GM18499 (cell line): ENCODE measurements at regions not wholly inside any gene's neighbourhood (a gene's known extent, or its start where the extent isn't known, plus 50 kb on each side); places are given as distances from the start of the nearest gene placed in this dataset.
"Not testable (repeated sequence)": the region's sequence is repeated elsewhere in the genome, so short reads cannot be mapped to it uniquely, and the experiment has no call there.

ENCODE experiments used
- ATAC-seq: cut with Tn5 transposase; IDR thresholded peaks from one replicate; pipeline ENCODE4 v1.9.1; 2021; ENCODE audit warnings: moderate number of reproducible peaks; ENCODE audit not compliant: insufficient read depth, unreplicated experiment

DNA sequence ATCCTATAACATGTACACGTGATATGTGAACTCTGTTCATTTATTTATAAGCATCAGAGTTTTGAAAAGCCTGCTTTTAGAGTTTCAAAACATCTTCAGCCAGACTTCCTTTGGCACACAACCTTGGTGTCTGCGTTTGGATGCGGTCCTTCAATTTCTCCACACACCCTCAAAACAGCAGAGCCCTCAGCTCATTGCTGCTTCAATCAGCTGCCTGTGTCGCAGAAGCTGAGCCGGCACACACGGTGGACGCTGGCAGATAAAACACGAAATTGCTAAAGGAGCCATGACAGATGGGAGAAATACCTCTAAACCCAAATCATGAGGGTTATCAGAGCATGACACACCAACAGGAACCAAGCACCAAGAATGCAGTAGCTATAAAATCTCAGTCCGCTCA lies 396.4 kb upstream of the AKR1E2 start:
- no peak for ATAC-seq

DNA sequence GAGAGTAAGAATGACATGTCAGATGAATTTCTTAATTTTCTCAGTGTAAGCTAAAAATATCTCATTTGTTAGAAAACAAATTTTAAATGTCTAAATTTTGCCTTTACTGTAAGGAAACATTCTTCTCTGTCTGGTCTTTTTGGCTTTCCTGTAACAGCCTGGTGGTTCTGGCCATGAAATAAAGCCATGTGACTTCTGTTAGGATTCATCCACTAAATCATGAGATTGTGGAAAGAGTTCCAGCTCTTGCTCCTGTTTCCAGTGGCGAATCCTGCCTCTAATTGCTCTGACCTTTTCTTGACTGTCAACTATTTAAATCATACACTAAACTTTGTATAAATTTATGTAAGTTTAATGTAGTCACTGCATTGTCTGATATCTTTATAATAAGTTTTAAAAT lies 398.5 kb upstream of the AKR1E2 start:
- no peak for ATAC-seq

DNA sequence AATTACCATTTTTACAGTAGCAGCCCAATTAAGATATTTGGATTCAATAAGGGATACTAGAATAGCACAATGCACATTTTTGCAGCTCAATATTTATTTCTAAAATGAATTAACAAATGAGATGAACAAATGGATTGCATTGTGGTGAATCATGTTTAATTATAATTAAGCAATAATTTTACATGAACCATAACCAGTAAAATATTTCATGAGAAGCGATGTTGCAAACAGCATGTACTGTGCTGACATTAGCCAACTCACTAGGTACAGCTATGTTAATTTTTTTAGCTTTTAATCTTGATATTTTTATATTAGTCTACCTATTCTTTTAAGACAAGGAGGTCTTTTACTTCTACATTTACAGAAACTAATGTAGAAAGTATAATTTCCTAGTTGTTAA lies 399.1 kb upstream of the AKR1E2 start:
- no peak for ATAC-seq

DNA sequence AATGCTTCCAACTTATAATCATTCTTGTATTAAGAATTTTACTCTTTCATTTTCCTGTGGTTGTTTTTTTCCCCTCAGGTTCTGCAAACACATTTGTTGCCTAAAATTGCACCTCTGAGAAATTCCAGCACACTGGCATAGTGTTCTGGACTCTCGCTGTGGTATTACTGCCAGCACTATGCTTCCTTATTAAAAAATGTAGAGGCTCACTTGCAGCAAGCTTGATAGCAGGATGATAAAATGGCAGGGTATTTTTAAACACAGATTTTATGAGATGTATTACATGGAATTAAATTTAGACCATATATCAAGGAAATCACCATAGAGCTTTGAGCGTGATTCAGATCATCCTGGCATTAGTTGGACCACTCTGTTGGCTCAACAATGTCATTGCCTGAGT lies 416.7 kb upstream of the AKR1E2 start:
- no peak for ATAC-seq

DNA sequence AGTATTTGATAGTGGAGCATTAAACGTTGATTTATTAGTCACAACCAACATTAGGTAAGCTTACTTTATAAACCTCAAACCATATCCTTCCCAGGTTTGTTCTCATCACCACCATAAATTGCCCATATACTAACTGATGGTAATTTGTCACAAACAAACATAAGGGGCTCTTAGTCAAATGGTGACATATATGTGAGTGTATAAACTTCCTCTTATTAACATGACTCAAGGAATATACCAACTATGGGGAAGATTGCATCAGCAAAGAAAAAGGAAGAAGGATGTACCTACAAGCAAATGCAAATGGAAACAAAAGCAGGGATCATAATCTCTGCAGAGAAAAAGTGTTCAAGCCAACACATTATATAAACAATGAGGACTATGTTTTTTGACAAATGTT lies 418.2 kb upstream of the AKR1E2 start:
- no peak for ATAC-seq

DNA sequence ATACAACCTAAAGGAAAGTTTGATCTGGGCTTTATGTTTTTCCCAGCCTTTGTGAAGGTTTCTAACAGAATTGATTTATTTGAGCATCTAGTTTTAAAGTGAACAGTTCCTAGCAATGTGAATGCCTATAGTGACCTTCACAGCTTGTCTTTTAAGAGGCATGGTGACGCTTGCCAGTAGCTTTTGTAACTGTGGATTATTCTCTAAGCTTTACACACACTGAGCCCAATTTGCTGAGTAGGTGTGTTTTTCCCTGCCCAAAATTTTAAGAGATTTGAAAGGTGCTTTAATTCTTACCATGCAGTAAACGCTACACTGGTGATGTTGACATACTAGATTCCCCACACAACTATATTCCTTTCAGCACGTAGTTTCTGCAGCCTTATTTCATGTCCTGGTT lies 420.2 kb upstream of the AKR1E2 start:
- no peak for ATAC-seq

DNA sequence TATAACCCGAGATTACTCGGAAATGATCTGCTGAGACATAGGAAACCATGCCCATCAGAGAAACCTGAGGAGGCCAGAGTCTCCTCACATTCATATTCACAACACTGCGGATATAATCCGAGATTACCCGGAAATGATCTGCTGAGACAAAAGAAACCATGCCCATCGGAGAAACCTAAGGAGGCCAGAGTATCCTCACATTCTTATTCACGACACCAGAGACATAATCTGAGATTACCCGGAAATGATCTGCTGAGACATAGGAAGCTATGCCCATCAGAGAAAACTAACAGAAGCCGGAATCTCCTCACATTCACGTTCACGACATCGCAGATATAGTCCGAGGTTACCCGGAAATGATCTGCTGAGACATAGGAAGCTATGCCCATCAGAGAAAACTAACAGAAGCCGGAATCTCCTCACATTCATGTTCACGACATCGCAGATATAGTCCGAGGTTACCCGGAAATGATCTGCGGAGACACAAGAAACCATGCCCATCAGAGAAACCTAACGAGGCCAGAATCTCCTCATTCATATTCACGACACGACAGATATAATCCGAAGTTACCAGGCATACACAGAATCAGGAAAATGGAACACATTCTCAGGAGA lies 422.3 kb upstream of the AKR1E2 start:
- ATAC-seq = no peak

DNA sequence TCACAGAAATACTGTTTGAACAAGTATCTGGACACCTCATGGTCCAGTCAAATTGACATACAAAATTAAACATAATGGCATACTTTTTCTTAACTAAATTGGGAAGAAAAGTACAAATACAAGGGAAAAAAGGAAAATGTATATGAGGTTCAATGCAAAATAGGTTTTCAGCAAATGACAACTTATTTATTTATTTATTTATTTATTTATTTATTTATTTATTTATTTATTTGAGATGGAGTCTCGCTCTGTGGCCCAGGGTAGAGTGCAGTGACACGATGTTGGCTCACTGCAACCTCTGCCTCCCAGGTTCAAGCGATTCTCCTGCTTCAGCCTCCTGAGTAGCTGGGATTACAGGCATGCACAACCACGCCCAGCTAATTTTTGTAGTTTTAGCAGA lies 424.9 kb upstream of the AKR1E2 start:
- ATAC-seq = not testable (repeated sequence)

DNA sequence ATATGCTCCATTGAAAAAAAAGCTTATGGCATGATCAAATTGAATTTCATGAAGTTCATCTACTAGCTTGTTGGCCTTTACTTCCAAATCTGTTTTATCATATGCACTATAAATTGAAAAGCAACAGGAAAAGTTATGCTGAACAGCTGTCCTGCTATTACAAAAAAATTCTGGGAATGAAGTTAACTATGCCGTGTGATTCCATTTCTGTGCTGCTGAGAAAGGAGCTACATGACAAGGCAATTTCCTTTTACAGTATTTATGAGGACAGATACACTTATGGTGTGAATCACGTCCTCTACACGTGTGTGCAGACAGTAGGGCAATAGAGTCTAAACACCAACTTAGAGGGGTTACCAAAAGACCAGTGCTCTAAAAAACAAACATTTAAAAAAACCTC lies 426.5 kb upstream of the AKR1E2 start:
- ATAC-seq = no peak

DNA sequence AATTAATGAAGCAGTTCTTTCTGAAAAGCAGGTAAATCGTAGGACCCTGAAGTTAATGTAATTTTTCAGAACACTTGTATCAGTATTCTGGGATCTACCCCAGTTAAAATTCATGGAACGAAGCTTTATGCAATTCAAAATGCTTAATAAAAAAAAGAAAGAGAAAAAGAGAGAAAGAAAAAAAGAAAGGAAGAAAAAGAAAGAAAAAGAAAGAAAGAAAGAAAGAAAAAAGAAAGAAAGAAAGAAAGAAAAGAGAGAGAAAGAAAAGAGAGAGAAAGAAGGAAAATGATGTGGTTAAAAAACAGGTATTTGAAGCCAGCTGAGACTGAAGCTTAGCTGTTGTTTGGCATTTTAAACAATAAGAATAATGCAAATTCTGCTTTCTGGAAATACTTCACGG lies 427.4 kb upstream of the AKR1E2 start:
- no peak for ATAC-seq

DNA sequence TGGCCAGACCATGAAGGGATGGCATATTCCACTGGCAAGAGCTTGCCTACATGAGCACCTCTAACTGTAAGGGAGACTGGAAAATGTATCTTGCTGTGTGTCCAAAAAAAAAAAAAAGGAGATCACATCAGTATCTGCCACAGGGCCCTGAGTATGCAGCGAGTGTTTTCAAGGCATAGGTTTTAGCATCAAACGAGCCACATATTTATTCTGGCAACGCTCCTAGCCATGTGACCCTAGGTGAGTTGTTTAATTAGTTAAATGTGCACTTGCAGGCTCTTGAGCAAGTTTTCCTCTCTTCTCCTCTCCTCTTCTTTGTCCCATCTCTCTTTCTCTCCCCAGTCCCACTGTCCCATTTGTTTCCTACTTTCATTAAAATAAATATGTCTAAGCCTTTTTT lies 428.7 kb upstream of the AKR1E2 start:
- ATAC-seq = no peak

DNA sequence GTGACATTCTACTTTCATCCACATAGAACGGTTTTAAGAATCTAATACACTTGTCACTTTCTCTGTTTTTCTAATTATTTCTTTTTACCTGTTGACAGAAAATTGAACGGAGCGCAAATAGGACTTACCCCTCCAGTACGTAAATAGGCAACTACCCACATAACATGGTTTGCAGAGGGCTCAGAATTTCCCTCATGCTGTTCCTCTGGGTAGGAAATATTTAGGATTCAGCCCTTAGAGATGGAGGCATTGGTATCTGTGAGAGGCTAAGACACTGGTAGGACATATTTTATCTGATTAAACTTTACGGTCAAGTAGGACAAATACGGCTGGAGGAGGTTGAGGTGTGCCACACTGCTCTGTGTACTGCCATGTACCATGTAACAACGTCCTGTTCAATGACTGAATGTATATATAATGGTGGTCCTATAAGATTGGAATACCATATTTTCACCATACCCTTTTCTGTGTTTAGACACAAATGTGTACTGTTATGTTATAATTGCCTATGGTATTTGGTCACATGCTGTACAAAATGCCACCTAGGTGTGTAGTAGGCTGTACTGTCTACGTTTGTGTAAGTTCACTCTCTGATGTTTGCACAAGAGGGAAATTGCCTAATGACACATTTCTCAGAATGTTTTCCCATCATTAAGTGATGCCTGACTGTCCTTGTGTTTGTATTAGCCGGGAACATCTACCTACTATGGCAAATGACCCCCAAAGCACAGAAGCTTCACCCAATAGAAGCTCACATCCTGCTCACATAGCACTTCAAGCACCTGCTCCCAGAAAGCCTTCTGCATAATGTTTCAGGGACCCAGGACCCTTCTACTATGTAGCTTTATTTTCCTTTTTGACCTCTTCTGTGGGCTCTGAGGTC lies 429.4 kb upstream of the AKR1E2 start:
- no peak for ATAC-seq

DNA sequence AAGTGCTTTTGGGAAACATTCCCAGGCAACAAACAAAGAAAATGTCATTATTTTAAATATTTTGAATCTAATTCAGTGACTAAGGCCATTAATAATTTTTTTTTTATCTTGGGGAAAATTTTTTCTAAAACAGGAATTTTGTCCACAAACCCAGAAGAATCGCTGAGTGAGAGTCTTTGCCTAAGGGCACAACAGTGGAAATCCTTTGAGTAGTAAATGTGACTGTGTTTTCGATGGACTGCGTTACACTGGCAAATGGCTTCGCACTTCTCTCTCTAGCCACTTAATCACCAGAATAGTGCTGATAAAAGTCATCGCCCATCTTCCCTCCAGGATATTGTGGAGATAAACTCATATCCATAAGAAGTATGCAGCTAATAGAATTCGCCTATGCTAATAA lies 430.3 kb upstream of the AKR1E2 start:
- no peak for ATAC-seq

DNA sequence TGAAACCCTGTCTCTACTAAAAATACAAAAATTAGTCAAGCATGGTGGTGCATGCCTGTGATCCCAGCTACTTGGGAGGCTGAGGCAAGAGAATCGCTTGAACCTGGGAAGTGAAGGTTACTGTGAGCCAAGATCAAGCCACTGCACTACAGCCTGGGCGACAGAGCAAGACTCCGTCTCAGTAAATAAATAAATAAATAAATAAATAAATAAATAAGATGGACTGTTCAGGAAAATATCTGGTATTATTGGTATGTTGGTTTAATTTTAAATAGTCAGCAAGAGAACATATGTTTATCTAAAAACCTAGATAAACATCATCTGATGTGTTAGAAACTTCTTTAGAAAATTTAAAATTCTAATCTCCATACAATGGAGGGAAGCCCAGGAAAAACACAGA lies 431.6 kb upstream of the AKR1E2 start:
- not testable (repeated sequence) for ATAC-seq

DNA sequence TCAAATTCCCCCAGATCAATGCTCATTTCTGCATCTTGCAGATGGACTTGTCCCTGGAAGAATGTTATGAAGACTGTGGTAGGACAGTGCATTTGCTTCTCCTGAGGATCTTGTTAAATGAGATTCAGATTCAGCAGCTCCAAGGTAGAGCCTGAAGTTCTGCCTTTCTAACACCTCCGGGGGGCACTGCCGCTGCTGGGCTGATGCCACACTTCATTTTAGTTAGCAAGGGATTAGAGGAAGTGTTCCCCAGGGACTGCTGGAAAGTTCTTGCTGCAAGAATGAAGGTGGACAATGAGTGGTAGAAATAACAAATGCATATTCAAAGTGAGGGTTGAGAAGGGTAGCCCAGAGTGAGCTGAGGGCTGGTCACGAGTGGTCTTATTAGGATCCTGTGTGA lies 434.3 kb upstream of the AKR1E2 start:
- no peak for ATAC-seq

DNA sequence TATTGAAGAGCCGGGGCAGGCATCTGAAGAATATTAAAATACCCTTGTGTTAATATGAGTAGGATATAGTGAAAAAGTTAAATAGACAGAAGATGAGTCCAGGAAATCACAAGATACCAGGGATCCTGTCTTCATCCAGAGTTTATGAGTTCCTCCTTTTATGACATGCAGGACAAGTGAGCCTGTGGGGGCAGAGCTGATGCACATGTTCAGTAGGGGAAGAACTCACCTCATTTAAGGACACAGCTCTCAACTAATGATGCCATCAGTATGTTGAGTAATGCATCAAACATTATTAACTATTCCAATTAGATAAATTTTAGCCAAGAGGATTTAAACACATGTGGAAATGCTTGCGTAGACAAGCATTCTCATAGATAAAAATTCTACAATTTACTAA lies 435.8 kb upstream of the AKR1E2 start:
- ATAC-seq = no peak

DNA sequence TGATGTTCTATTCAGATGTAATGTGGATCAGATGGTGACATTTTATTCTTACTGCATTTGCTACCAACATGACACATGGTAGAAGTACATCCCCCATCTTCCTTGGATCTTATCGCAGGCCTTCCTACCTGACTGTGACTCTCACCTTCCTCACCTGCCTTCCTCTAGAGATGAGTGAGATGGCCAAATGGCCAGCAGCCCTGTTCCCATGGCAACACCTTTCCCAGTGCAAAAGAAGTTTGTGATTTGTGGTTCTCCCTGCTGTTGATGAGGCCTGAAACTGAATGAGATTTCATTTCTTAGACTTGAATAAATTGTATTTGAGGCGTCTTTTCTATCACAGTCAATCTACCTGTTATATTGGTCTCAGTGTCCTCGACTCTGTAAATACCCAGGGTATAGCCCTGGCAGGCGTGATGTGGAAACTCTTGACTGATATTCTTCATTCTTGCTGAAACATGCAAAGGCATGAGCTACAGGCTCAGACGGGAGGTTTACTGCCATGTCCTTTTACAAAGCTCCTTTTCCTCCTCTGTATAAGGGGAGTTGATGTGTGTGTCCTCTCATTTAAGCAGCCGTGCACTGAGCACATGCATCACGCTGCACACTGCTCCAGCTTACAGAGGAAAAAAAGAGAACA lies 440.7 kb upstream of the AKR1E2 start:
- ATAC-seq = no peak

DNA sequence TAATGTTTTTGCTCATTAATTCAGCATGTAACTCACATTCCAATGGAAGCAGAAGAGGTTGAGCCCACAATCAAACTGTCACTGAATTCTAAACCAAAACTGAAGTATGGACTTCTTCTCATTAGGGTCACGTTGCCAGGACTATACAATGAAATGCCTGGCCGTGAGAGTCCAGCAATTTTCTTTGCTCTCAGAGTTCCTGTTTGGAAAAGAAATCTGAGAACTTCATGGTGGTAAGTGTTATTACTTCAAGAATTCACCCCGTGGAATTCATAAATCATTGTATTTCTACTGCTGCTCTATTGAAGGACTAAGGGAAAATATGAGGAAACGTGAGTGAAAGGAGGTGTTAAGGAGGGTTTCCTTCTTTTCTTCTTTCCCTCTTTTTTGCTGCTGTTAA lies 441.8 kb upstream of the AKR1E2 start:
- no peak for ATAC-seq

DNA sequence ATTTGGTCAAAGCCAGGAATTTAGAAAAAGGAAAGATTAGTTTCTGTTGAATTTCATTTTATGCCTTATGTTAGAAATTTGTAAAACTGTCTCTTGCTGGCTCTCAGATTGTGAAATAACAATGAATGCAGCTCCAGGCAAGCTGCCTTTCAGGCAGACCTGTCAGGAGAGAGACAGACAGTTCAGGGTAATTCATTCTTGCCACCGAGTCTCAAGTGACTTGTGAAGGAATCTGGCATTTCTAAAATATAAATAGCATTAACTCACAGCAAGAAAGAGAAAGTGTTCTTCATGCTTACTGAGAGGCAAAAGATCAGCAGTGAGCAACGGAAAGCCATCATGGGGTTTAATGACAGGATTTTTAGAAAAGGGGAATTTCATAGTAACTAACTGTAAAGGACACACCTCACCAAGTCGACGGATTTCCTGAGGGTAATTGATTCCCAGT lies 442.3 kb upstream of the AKR1E2 start:
- ATAC-seq = no peak

DNA sequence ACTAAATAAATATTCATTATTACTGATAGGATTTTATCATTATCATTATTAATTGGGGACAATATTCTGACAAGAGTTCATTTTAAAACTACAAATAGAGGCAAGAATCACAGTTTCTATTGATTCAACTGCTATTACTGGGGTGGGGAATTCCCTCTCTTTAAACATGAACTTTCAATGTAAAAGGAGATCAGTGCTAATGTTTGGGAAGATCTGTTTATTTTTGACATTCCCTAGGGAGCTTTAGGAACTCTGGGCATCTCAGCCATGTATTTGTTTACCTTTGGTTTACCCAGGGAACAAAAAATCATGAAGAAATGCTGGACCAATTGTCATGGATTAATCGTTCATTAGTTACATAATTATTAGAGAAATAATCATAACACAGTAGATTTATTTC lies 443.2 kb upstream of the AKR1E2 start:
- no peak for ATAC-seq

DNA sequence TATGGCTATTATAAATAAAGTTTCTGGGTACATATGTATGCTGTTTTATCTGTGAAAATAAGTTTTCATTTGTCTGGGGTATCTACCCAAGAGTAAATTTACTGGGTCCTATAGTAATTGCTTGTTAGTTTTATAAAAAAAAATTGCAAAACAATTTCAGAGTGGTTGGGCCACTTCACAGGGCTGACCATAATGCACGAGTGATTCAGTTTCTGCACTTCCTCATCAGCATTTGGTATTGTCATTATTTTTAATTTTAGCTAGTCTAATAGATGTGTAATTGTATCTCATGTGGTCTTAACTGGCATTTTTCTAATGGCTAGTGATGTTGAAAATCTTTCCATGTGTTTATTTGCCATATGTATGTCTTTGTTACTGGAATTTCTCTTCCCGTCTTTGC lies 452.4 kb upstream of the AKR1E2 start:
- no peak for ATAC-seq

DNA sequence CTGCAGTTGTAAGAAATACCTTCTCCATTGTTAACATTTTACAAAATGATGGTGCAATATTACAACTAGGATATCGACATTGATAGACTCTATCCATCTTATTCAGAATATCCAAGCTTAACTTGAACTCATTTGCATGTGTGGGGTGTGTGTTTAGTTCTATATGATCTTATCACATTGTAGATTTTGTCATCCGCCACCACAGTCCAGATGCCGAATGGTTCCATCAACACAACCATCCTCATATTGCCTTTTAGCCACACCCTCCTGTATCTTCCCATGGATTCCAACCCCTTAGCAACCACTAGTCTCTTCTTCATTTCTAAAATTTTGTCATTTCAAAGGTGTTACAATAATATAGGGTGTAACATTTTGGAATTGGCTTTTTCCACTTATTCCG lies 452.9 kb upstream of the AKR1E2 start:
- no peak for ATAC-seq
